Endothelial cell of umbilical vein (primary cell): ENCODE measurements at regions not wholly inside any gene's neighbourhood (a gene's known extent, or its start where the extent isn't known, plus 50 kb on each side); places are given as distances from the start of the nearest gene placed in this dataset.

ENCODE experiments used
- BruUV-seq: library from RNA; stranded (reverse); fragments of 400-500 nt; replicated peaks from 2 replicates; lab custom pipeline; 2021; lab: Mats Ljungman, UMichigan
- CTCF ChIA-PET: fragments of 300-600, 350-600 bp; sonication (Branson Sonifier 250); formaldehyde crosslinking; loops from one replicate; lab custom pipeline; 2021; ENCODE audit warnings: antibody characterized with exemption, inconsistent platforms; lab: Charles Lee
- POLR2A ChIA-PET: fragments of 300-600, 350-600 bp; sonication (Branson Sonifier 250); formaldehyde crosslinking; loops from one replicate; lab custom pipeline; 2021; ENCODE audit warnings: antibody characterized with exemption, inconsistent platforms; lab: Charles Lee
- DNase-seq: peaks from one replicate; pipeline ENCODE4 v3.0.0-alpha.2; 2011; ENCODE audit warnings: low read depth, low spot score
- FAIRE-seq: peaks from 2 replicates; lab custom pipeline; 2011; peaks lifted over from hg19 to GRCh38; lab: Jason Lieb, UNC
- H2AFZ ChIP-seq: 2 replicates; pipeline ENCODE4 v1.6.0; 2012; ENCODE audit warnings: low read depth, low read length, control low read depth, inconsistent platforms
- H3K27ac ChIP-seq: 2 replicates; pipeline ENCODE4 v1.5.1; 2011; ENCODE audit warnings: low read depth, mild to moderate bottlenecking, control low read depth, low read length, moderate library complexity; ENCODE audit not compliant: insufficient read depth
- H3K27me3 ChIP-seq, 2 experiments: 2 replicates each; pipeline versions ENCODE4 v1.6.0 to v1.6.1; 2011; ENCODE audit warnings: low read length in 2 of 2, mixed read lengths in 1 of 2; ENCODE audit not compliant: control insufficient read depth in 2 of 2, insufficient read depth in 2 of 2
- H3K36me3 ChIP-seq, 2 experiments: 2 replicates in 1 of 2; 3 replicates in 1 of 2; pipeline ENCODE4 v1.5.1; 2011; ENCODE audit warnings: low read length in 2 of 2, mild to moderate bottlenecking in 1 of 2, moderate library complexity in 1 of 2; ENCODE audit not compliant: control insufficient read depth in 2 of 2, insufficient read depth in 2 of 2; ENCODE audit errors: extremely low read depth in 1 of 2
- H3K4me1 ChIP-seq: 3 replicates; pipeline ENCODE4 v1.5.1; 2011; ENCODE audit warnings: mild to moderate bottlenecking, low read length; ENCODE audit not compliant: control insufficient read depth, insufficient read depth; ENCODE audit errors: extremely low read depth
- H3K4me2 ChIP-seq: 2 replicates; pipeline ENCODE4 v1.6.1; 2011; ENCODE audit warnings: low read length, control low read depth, mixed read lengths; ENCODE audit not compliant: insufficient read depth
- H3K4me3 ChIP-seq, 3 experiments: fragments of 200-600 bp in 1 of 3; sonication (generic), shearing (Covaris generic) in 1 of 3; replicated peaks in 1 of 3; 2 replicates each; pipeline ENCODE4 v1.5.1; 2011 to 2016; ENCODE audit warnings: control low read depth in 3 of 3, low read length in 3 of 3, mild to moderate bottlenecking in 2 of 3, inconsistent platforms in 1 of 3, low read depth in 1 of 3, moderate library complexity in 1 of 3; ENCODE audit not compliant: insufficient read depth in 1 of 3
- H3K79me2 ChIP-seq: 2 replicates; pipeline ENCODE4 v1.6.0; 2012; ENCODE audit warnings: low read length, inconsistent platforms; ENCODE audit not compliant: control insufficient read depth, insufficient read depth
- H3K9ac ChIP-seq: replicated peaks from 2 replicates; pipeline ENCODE3; 2011; ENCODE audit warnings: low read length, control low read depth; ENCODE audit not compliant: insufficient read depth; ENCODE audit errors: extremely low read depth
- H3K9me1 ChIP-seq: replicated peaks from 3 replicates; pipeline ENCODE4 v1.6.0; 2011; ENCODE audit warnings: mild to moderate bottlenecking, low read length; ENCODE audit not compliant: control insufficient read depth, insufficient read depth; ENCODE audit errors: extremely low read depth
- H3K9me3 ChIP-seq: replicated peaks from 2 replicates; pipeline ENCODE4 v1.5.1; 2012; ENCODE audit warnings: low read length, inconsistent platforms; ENCODE audit not compliant: control insufficient read depth, insufficient read depth
- H4K20me1 ChIP-seq: replicated peaks from 2 replicates; pipeline ENCODE3; 2011; ENCODE audit warnings: mild to moderate bottlenecking, low read length; ENCODE audit not compliant: control insufficient read depth, insufficient read depth; ENCODE audit errors: extremely low read depth
- EZH2 ChIP-seq: IDR thresholded peaks from 2 replicates; pipeline ENCODE4 v1.6.1; 2012; ENCODE audit warnings: borderline replicate concordance, low read depth, mild to moderate bottlenecking, moderate library complexity, low read length, inconsistent platforms; ENCODE audit not compliant: severe bottlenecking
- FOS ChIP-seq: IDR thresholded peaks from 2 replicates; pipeline ENCODE4 v1.6.1; 2011; ENCODE audit warnings: mild to moderate bottlenecking, low read length, moderate library complexity, borderline replicate concordance; ENCODE audit not compliant: insufficient read depth
- GATA2 ChIP-seq: IDR thresholded peaks from 2 replicates; pipeline ENCODE4 v1.7.0; 2011; ENCODE audit warnings: low read depth, mild to moderate bottlenecking, moderate library complexity, mixed read lengths, low read length; ENCODE audit not compliant: insufficient read length, insufficient read depth
- JUN ChIP-seq: IDR thresholded peaks from 2 replicates; pipeline ENCODE4 v1.6.1; 2011; ENCODE audit warnings: borderline replicate concordance, low read depth; ENCODE audit not compliant: insufficient read length, insufficient read depth
- MAX ChIP-seq: IDR thresholded peaks from 2 replicates; pipeline ENCODE4 v1.6.1; 2011; ENCODE audit not compliant: insufficient read depth, insufficient read length
- MYC ChIP-seq: IDR thresholded peaks from one replicate; pipeline ENCODE4 v1.6.1; 2011; ENCODE audit warnings: mild to moderate bottlenecking, low read depth, low read length
- POLR2A ChIP-seq: IDR thresholded peaks from 2 replicates; pipeline ENCODE4 v1.6.1; 2012; ENCODE audit warnings: low read depth, mild to moderate bottlenecking, control low read depth, low read length
- POLR2AphosphoS5 ChIP-seq: IDR thresholded peaks from 2 replicates; pipeline ENCODE4 v1.6.1; 2012; ENCODE audit warnings: low read depth, mild to moderate bottlenecking, control low read depth, low read length, moderate library complexity; ENCODE audit not compliant: insufficient read depth
- dilution Hi-C: fragments of 300-500 bp; cut with MboI; formaldehyde crosslinking; loops from one replicate; pipeline ENCODE4 v1.15.0; 2019; ENCODE audit warnings: low sequenced_read_pairs; ENCODE audit not compliant: extremely low pct_ligation_motif_present
- intact Hi-C: fragments of 100-400 bp; cut with micrococcal nuclease; formaldehyde crosslinking; loops from one replicate; pipeline ENCODE4 v1.10.0; 2022
- TF ChIP-seq, protein P1 (sequence below), 2 donors: IDR thresholded peaks; 1 replicate in 1 of 2; 2 replicates in 1 of 2; pipeline ENCODE4 v1.5.1; 2011; ENCODE audit warnings: low read length in 2 of 2, mild to moderate bottlenecking in 2 of 2, moderate library complexity in 2 of 2, control low read depth in 1 of 2, inconsistent platforms in 1 of 2, low read depth in 1 of 2; ENCODE audit not compliant: insufficient read depth in 1 of 2; ENCODE audit errors: extremely low read depth in 1 of 2

- FAIRE-seq (no peak), DNase-seq (no peak)
- peaks cover 11% of the 10 kb centered on the region for H3K4me1 ChIP-seq
- CTCF ChIA-PET = no interaction called here
- H3K79me2 ChIP-seq = no peaks in the 10 kb centered on the region
- no peak overlapping the region for H3K9ac ChIP-seq
- BruUV-seq = no TSS peak
- H4K20me1 ChIP-seq = no peaks in the 10 kb centered on the region
- POLR2A ChIA-PET = no interaction called here
- intact Hi-C loops = no loop called here
- TF ChIP-seq EZH2 (no peak), MAX (no peak), POLR2AphosphoS5 (no peak), FOS (no peak), POLR2A (no peak), MYC (no peak), GATA2 (no peak), JUN (no peak)
- TF ChIP-seq, protein P1, sequence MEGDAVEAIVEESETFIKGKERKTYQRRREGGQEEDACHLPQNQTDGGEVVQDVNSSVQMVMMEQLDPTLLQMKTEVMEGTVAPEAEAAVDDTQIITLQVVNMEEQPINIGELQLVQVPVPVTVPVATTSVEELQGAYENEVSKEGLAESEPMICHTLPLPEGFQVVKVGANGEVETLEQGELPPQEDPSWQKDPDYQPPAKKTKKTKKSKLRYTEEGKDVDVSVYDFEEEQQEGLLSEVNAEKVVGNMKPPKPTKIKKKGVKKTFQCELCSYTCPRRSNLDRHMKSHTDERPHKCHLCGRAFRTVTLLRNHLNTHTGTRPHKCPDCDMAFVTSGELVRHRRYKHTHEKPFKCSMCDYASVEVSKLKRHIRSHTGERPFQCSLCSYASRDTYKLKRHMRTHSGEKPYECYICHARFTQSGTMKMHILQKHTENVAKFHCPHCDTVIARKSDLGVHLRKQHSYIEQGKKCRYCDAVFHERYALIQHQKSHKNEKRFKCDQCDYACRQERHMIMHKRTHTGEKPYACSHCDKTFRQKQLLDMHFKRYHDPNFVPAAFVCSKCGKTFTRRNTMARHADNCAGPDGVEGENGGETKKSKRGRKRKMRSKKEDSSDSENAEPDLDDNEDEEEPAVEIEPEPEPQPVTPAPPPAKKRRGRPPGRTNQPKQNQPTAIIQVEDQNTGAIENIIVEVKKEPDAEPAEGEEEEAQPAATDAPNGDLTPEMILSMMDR (IDR thresholded peaks at IDR 0.05; ENCODE audit: extremely low read depth in 1 of 2, insufficient read depth in 1 of 2, low read depth in 1 of 2, low read length in 2 of 2) = no peak
- dilution Hi-C loops = no loop called here
- H3K27ac ChIP-seq = no peak overlapping the region
- H2AFZ ChIP-seq = no peak overlapping the region
- H3K9me3 ChIP-seq = no peaks in the 10 kb centered on the region
- H3K9me1 ChIP-seq = no peaks in the 10 kb centered on the region
- no peak overlapping the region for H3K4me2 ChIP-seq
- no peak overlapping the region for H3K4me3 ChIP-seq
- H3K36me3 ChIP-seq = no peaks in the 10 kb centered on the region
- H3K27me3 ChIP-seq = peaks cover 2 to 13% of the 10 kb centered on the region in 2 experiments
Observed at GRCh38 chr14:62006116-62006731, 244.0 kb downstream of the SNAPC1 start.
